ENCODE measurements at regions not wholly inside any gene's neighbourhood (a gene's known extent, or its start where the extent isn't known, plus 50 kb on each side); places are given as distances from the start of the nearest gene placed in this dataset.

GRCh38 chr4:96102541-96103026 lies 262.7 kb downstream of the PDHA2 start:
- no peak for DNase-seq

DNA sequence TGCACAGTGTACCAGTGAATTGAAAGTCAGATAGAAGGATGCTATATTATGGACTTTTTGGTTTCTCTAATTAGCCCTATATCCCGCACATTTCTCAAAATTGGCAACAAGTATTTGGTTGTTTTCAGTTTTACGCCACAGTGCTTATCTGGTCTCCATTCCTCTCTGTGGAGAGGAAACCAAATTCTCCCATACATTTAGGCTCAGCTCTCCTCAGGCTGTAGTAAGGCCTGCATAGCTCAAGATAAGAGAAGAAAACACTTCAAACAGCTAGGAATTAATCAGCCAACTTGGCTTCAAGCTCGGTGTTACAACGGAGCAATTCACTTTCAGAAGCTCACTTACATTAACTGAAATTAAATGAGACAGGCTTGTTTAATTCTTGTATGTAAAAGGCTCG lies 263.2 kb downstream of the PDHA2 start:
- DNase-seq: no peak

DNA sequence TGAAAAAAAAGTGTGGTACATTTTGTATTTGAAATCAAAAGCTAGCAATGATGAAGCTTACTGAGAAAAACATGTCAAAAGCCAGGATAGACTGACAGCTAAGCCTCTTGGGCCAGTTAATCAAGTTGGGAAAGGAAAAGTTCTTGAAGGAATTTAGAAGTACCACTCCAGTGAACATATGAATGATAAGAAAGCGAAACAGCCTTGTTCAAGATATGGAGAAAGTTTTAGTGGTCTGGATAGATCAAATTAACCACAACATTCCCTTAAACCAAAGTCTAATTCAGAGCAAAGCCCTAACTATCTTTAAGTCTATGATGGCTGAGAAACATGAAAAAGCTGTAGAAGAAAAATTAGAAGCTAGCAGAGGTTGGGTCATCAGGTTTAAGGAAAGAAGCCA lies 268.3 kb downstream of the PDHA2 start:
- no peak for DNase-seq

- DNase-seq: no peak
These were observed 272.7 kb downstream of the PDHA2 start for GRCh38 chr4:96112631-96113030.

GRCh38 chr4:96120206-96120605 lies 280.3 kb downstream of the PDHA2 start:
- DNase-seq: no peak

DNA sequence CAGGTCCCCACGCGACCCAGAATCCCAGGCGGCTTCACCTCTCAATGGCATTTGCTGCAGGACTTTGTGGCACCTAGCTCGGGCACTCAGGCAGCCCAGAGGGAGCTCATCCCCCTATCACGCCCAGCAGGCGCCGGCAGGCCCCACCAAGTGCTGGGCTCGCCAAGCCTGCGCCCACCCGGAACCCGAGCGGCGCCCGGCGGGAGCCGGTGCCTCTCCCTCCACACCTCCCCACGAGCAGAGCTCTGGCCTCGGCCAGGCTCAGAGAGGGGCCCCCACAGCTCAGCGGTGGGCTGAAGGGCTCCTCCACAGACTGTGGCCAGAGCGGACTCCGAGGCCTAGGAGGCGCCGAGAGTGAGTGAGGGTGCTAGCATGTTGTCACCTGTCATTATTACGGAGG lies 286.3 kb downstream of the PDHA2 start:
- DNase-seq: no peak

GRCh38 chr4:96131186-96131585 lies 291.3 kb downstream of the PDHA2 start:
- DNase-seq: no peak

DNA sequence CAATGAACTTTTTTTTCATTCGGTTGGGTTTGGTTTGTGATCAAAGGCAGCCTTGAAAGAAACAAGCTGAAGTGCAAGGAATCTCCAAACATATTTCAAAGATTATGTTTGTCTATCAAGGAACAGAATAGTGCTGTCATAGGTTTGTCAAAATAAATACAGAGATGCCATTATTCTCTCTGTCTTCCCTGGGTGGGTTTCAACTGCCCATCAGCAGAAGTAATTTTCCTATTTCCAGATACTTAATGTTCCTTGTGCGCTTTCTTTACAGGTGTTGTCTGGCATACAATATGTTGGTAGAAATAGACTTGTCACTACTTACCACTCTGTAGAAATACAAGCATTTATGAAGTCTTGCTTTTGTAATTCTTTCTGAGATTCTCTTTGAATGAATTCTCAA lies 294.9 kb downstream of the PDHA2 start:
- DNase-seq: no peak

DNA sequence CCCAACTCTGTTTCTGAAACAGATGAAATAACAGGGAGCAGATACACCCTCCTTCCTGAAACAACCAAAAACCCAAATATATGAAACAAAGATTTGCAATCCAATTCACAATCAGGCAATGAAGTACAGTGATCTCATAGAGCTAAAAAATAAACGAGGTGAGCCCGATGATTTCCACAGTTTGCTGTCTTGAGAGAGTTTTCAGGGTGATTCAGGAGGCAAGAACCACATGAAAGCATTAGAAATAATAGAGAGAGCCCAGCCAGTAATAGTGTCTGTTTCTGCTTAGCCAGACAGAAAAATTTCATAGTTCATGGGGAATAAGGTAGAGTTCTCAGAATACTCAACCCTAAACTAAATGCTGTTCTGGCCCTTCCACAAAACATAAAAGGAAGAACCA lies 296.2 kb downstream of the PDHA2 start:
- DNase-seq: no peak

- no peak for DNase-seq
These were observed 299.5 kb downstream of the PDHA2 start for GRCh38 chr4:96139251-96139929.

GRCh38 chr4:96145601-96146000 lies 305.7 kb downstream of the PDHA2 start:
- no peak for DNase-seq

GRCh38 chr4:96146686-96147085 lies 306.8 kb downstream of the PDHA2 start:
- no peak for DNase-seq

DNA sequence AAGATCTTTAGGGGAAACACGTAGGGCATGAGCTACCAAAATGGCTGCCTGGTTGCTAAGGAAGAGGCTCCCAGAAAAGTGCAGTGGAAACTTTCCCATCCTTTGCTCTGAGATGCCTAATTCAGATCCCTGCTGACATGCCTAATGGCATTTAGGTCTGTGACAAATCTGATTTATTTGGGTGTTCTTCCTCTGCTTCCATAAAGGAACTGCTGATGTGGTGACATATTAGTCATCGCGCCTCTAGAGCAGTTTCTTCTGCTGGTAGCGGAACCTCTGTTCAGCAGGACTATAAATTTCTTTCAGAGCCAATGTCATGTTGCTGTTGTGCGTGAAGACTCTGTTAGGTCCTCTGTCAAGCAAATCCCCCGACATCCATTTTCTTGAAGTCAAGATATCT lies 310.0 kb downstream of the PDHA2 start:
- no peak for DNase-seq

DNA sequence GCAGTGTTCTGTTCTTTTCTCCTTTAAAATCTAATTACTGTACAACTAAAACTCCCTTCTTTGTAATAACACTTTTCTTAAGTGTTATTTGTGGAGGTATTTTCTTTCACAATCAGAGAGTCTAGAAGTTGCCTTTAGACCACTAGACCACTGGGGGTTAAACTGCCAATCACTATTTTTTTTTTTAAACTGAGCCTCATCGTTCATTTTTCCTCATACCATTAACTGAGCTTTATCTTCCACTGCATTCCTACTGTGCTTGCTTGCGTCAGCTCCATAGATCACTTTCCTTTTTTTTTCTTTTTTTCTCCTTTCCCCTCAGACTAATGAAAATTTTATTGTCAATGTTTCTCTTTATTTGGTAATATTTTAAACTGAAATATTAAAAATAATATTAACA lies 310.6 kb downstream of the PDHA2 start:
- no peak for DNase-seq

DNA sequence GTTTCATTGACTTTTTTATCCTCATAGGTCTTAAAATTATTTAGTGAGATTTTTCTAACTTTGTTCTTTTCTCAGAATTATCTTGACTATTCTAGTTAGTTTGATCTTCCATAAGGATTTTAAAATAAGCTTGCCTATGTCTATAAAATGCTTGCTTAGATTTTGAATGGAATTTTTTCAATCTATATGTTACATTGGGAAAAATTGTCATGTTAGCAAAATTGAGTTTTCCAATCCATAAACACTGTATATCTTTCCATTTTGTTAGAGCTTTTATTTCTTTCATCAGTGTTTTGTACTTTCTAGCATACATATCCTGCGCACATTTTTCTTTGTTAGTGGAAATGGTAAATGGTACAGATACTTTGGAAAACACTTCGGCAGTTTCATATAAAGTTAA lies 312.9 kb downstream of the PDHA2 start:
- DNase-seq: no peak

DNA sequence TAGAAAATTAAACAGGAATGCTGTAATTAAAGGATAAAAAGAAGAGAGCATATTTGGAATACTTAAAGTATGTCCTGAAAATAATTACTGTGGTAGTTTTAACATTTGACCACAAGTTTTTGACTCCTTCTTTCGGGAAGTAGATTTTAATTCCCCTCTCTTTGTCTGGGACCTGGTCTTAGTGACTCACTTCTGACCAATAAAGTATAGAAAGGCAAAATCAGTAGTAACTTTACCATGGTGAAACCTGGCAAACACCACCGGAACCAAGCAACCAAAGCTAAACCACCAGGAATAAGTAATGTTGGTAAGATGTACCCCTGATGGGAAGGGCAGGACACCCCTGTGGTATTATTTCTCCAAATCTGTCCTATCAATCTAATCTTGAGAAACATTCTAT lies 314.8 kb downstream of the PDHA2 start:
- no peak for DNase-seq

DNA sequence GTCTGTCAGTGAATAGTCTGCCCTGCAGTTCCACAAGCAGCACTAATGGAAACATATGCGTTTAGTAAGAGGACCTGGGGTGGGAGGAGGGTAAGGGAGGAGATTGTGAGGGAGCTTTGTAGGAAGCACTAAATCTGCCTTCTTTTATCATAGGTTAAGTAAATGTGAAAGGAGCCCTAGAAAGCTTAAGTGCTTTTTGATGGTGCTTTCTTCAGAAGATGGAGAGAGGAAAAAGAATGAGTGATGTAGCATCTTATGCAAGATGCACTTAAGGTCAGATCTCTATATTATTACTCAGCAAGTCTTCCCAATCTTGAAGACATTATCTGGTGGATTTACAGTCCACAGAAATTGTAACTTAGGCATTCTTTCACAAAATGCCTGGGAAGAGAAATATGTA lies 322.7 kb downstream of the PDHA2 start:
- no peak for DNase-seq

- no peak for DNase-seq
These were observed 325.0 kb downstream of the PDHA2 start for GRCh38 chr4:96164814-96165351.

DNA sequence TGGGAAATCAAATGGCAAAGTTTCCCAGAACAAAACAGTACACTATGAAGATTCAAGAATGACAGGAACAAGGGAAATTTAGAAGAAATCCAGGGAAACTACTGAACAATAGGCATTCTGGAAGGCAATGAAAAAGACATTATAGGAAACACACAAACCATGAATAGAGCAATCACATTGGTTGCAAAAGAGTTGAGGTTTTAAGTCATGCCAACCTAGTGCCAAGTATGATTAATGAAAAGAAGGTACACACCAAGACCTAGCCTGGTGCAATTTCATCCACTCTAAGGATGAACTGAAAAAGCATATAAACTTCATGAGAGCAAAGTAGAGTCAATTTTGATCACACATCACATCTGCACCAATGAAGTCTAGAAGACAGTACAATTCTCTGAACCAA lies 326.9 kb downstream of the PDHA2 start:
- DNase-seq: no peak

GRCh38 chr4:96170198-96170597 lies 330.3 kb downstream of the PDHA2 start:
- no peak for DNase-seq

DNA sequence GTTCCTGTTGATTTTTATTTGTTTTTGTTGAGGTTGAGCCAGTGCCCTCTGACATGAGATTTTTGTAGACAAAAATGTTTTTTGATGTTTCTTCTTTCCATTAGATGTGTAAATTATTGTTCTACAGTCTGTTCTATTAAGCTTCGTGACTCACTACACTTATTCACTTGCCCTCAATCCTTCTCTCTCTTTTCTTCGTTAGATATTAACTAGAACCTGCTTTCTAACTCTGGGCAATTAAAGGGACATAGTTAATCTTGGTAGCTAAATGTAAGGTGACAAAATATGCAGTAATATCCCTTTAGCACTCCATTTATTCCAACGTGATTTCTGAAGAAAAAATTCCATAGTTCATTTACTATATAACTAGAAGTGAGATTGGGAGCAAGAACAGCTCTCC lies 333.9 kb downstream of the PDHA2 start:
- no peak for DNase-seq

GRCh38 chr4:96175871-96176270 lies 336.0 kb downstream of the PDHA2 start:
- DNase-seq: no peak

- peak; percentile 7 for DNase-seq
These were observed 343.7 kb downstream of the PDHA2 start for GRCh38 chr4:96183611-96184010.

DNA sequence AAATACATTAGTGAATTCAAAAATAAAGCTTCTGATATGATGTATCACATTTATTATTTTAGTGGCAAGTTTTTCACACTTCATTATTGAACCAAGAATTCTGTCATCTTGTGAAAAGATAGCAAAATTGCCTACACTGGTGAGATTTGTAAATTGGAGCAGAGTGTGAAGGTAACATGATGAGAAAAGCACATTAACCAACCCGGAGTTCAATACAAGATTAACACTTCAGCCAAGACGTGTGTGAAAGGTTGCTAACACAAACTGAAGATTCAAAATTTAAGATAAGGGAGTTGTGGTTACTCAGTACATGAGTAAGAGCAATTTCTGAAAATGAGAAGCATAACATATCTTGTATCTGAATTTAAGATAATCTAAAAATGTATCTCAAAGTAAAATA lies 346.7 kb downstream of the PDHA2 start:
- DNase-seq: no peak

GRCh38 chr4:96189761-96190160 lies 349.9 kb downstream of the PDHA2 start:
- DNase-seq: no peak

All from NCI-H1417 treated with DMSO at 0.1 percent for 48 hours (cell line).